ENCODE measurements at regions not wholly inside any gene's neighbourhood (a gene's known extent, or its start where the extent isn't known, plus 50 kb on each side); places are given as distances from the start of the nearest gene placed in this dataset.

DNA sequence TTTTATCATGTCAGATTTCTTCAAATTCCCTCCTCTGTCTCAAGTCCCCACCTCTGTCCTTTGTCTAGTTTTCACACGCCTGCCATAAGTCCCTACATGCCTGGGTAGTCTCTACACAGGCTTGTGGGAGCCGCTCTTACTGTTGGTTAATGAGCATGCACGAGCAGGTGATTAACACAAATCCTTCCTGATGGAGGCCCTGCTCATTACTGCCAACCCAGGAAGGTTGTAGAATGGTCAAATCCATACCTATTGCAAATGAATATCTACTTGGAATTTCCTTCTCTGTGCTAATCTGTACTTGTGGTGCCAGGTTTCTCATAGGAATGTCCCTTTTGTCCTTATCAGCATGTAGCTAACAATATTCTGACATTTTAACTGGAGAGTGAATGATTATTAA, 208.4 kb upstream of the HDX start:
- Histone ChIP-seq H3K27me3 (no peaks in the 10 kb centered on the region), H3K4me3 (replicated peaks in 1 of 3) (no peak overlapping the region), H3K9me3 (no peaks in the 10 kb centered on the region), H3K27ac (no peak overlapping the region), H3K4me1 (peaks cover 0 to 5% of the 10 kb centered on the region in 2 donors), H3K36me3 (no peaks in the 10 kb centered on the region)
- intact Hi-C loops (cut with DNase I), result no loop called here
- 29 to 44% methylated on average over 2 to 3 of the region's 3 CpGs for WGBS, 2 donors
- TF ChIP-seq POLR2A (IDR thresholded peaks at IDR 0.05), result no peak
- TF ChIP-seq, protein P1, sequence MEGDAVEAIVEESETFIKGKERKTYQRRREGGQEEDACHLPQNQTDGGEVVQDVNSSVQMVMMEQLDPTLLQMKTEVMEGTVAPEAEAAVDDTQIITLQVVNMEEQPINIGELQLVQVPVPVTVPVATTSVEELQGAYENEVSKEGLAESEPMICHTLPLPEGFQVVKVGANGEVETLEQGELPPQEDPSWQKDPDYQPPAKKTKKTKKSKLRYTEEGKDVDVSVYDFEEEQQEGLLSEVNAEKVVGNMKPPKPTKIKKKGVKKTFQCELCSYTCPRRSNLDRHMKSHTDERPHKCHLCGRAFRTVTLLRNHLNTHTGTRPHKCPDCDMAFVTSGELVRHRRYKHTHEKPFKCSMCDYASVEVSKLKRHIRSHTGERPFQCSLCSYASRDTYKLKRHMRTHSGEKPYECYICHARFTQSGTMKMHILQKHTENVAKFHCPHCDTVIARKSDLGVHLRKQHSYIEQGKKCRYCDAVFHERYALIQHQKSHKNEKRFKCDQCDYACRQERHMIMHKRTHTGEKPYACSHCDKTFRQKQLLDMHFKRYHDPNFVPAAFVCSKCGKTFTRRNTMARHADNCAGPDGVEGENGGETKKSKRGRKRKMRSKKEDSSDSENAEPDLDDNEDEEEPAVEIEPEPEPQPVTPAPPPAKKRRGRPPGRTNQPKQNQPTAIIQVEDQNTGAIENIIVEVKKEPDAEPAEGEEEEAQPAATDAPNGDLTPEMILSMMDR (IDR thresholded peaks at IDR 0.05), result no peak
- no peak for DNase-seq

DNA sequence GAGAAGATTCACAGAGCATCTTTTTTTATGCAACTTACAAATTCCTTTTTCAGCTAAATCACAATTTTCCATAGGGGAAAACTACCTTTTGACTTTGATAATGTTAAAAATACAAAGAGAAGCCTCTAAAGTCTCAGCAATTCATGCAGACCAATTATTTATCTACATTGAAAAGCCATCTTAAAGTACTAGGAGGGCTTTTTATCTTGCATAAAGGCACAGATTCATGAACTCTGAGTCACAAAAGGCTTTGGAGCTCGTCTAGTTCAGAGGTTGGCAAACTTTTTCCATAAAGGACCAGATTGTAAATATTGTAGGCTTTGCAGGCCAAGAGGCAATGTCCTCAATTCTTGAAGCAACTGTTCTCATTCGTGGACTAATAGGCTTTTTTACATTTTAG, 210.4 kb upstream of the HDX start:
- Histone ChIP-seq H3K27me3 (no peaks in the 10 kb centered on the region), H3K27ac (no peak overlapping the region), H3K4me3 (replicated peaks in 1 of 3) (no peak overlapping the region), H3K36me3 (no peaks in the 10 kb centered on the region), H3K9me3 (no peaks in the 10 kb centered on the region), H3K4me1 (peaks cover 0 to 5% of the 10 kb centered on the region in 2 donors)
- intact Hi-C loops (cut with DNase I), result no loop called here
- 66 to 73% methylated on average over 2 of the region's 2 CpGs for WGBS, 2 donors
- TF ChIP-seq, protein P1 (IDR thresholded peaks at IDR 0.05), result no peak
- TF ChIP-seq POLR2A (IDR thresholded peaks at IDR 0.05), result no peak
- DNase-seq, result no peak

DNA sequence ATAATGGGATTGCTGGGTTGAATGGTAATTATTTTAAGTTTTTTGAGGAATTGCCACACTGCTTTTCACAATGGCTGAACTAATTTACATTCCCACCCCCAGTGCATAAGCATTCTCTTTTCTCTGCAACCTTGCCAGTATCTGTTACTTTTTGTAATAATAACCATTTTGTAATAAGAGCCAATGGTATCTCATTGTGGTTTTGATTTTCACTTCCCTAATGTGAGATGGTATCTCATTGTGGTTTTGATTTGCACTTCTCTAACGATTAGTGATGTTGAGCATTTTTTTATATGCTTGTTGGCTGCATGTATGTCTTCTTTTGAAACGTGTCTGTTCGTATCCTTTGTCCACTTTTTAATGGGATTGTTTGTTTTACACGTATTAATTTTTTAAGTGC, 213.1 kb upstream of the HDX start:
- 51 to 85% methylated on average over 4 of the region's 4 CpGs for WGBS, 2 donors
- intact Hi-C loops (cut with DNase I), result no loop called here
- H3K36me3 ChIP-seq, result no peaks in the 10 kb centered on the region
- no peaks in the 10 kb centered on the region for H3K27me3 ChIP-seq
- peaks cover 0 to 5% of the 10 kb centered on the region in 2 donors for H3K4me1 ChIP-seq
- no peak overlapping the region for H3K4me3 ChIP-seq (replicated peaks in 1 of 3)
- no peak overlapping the region for H3K27ac ChIP-seq
- H3K9me3 ChIP-seq, result no peaks in the 10 kb centered on the region
- no peak for DNase-seq
- no peak for TF ChIP-seq POLR2A (IDR thresholded peaks at IDR 0.05)
- TF ChIP-seq, protein P1 (IDR thresholded peaks at IDR 0.05), result no peak

DNA sequence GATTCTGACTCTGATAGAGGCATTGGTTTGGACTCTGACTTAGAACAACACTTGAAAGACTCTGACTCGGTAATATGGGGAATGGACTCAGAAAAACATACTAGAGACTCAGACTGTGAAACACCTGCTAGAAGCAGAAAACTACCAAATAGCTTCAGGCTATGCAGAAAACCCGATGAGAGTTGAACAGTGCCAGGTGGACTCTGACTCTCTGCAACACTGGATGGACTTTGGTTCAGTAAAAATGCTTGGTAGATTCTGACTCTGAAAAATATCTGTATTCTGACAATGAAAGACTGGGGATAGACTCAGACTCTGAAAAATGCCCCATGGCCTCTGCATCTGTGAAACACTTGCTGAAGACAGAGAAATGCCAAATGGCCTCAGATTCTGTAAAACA, 215.1 kb upstream of the HDX start:
- H3K4me1 ChIP-seq, result no peaks in the 10 kb centered on the region
- H3K9me3 ChIP-seq, result no peaks in the 10 kb centered on the region
- no peak overlapping the region for H3K4me3 ChIP-seq (replicated peaks in 1 of 3)
- TF ChIP-seq POLR2A (IDR thresholded peaks at IDR 0.05), result no peak
- TF ChIP-seq, protein P1 (IDR thresholded peaks at IDR 0.05), result no peak
- H3K27ac ChIP-seq, result no peak overlapping the region
- H3K36me3 ChIP-seq, result no peaks in the 10 kb centered on the region
- no peak for DNase-seq
- intact Hi-C loops (cut with DNase I), result no loop called here
- no peaks in the 10 kb centered on the region for H3K27me3 ChIP-seq
- 54 to 70% methylated on average over 2 of the region's 2 CpGs for WGBS, 2 donors

DNA sequence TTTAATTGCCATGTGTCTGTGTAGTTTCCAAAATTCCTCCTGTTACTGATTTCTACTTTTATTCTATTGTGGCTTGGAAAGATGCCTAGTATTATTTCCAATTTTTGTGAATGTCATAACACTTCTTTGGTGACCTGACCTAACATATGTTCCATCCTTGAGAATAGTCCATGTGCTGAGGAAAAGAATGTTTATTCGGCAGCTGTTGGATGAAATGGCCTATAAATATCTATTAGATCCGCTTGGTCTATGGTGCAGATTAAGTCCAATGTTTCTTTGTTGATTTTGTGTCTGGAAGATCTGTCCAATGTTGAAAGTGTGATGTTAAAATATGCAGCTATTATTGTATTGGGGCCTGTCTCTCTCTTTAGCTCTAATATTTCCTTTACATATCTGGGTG, 219.2 kb upstream of the HDX start:
- WGBS, 2 donors, result 84 to 95% methylated on average over 2 of the region's 2 CpGs
- no peak for DNase-seq
- Histone ChIP-seq H3K4me3 (replicated peaks in 1 of 3) (no peak overlapping the region), H3K4me1 (no peaks in the 10 kb centered on the region), H3K27ac (no peak overlapping the region), H3K36me3 (no peaks in the 10 kb centered on the region), H3K9me3 (no peaks in the 10 kb centered on the region), H3K27me3 (no peaks in the 10 kb centered on the region)
- TF ChIP-seq POLR2A (IDR thresholded peaks at IDR 0.05), result no peak
- intact Hi-C loops (cut with DNase I), result no loop called here

DNA sequence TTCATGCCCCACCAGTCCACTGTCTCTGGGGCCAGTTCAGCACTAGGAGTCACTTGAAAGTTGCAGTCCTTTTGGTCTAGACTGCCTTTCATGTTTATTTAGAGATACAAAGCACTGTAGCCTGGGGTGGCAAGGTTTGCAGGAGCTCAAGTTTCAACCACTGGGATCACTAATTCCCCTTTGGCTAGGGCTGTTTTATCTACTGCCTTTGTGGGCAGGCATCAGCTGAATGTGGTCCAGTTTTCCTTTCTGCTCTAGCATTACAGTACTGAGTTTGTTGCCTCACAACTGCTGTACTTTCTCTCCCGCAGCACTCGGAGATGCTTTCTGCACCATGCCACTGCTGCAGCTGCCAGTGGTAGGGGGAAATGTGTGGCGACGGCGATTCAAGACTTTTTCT, 222.3 kb upstream of the HDX start:
- intact Hi-C loops (cut with DNase I), result no loop called here
- 77 to 97% methylated on average over 5 of the region's 5 CpGs for WGBS, 2 donors
- Histone ChIP-seq H3K4me1 (no peaks in the 10 kb centered on the region), H3K36me3 (no peaks in the 10 kb centered on the region), H3K9me3 (no peaks in the 10 kb centered on the region), H3K27me3 (no peaks in the 10 kb centered on the region), H3K4me3 (replicated peaks in 1 of 3) (no peak overlapping the region), H3K27ac (no peak overlapping the region)
- no peak for DNase-seq
- TF ChIP-seq, protein P1 (IDR thresholded peaks at IDR 0.05), result no peak
- no peak for TF ChIP-seq POLR2A (IDR thresholded peaks at IDR 0.05)
